ENCODE measurements at regions not wholly inside any gene's neighbourhood (a gene's known extent, or its start where the extent isn't known, plus 50 kb on each side); places are given as distances from the start of the nearest gene placed in this dataset.

DNA sequence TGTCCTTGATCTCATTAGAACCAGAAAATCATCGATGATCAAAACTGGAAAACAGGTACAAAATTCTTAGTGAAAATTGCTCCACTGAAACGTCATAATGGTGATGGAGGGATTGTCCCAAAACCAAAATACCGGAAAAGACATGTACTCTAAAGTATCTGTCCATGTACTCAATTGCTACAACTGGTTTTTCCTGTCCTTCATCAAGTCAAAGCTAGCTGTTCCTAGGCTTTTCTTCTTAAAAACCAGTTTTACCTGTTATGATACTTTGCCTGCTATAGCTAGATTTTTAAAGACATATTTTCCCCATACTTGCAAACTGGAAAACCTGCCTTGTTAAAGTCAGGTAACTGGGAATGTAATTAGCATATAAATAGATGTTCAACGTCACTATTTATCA is 50.5 kb upstream of the LRRC1 start:
- Histone ChIP-seq H3K4me3 (no peak overlapping the region), H3K9me3 (no peaks in the 10 kb centered on the region), H3K36me3 (replicated peaks) (no peaks in the 10 kb centered on the region), H3K27me3 (ENCODE audit: low read depth) (no peaks in the 10 kb centered on the region), H3K4me1 (no peaks in the 10 kb centered on the region)
- in situ Hi-C loops (cut with MboI; ENCODE audit: low sequenced_read_pairs) = loop anchor here (10.0 kb wide), 1 partner anchor 210 kb away; no protein-coding TSS in a partner anchor
- DNase-seq (ENCODE audit: low spot score in 2 of 2) = no peak

DNA sequence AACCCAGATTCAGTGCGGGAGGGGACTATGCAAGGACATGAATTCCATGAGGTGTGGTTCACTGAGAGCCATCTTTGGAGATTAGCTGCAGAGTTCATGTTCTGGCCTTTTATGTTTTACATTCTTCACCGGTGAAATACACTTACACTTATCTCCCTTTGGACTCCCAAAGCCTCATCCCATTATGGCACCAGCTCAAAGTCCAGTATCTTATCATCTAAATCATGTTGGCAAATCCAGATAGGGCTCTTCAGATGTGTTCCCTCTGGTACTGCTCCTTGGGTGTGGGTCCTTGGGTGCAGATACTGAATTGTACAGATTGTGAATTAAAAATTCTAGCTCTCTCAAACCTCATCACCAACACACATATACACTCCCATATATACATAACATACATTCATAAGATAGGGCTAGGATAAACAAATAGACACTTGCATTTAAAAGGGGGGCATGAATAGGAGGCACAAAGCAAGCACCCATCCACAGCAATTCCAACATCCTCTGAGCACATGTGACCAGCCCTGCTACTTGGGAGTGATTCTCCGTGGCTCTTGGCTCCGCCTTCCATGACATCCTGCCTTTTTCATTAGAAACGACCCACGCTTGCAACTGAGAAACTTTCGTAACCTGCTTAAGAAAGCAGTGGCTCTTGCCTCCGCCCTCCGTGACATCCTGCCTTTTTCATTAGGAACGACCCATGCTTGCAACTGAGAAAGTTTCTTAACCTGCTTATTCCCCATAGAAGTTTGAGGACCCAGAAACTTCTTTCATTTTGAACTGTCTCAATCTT is 53.6 kb upstream of the LRRC1 start:
- in situ Hi-C loops (cut with MboI; ENCODE audit: low sequenced_read_pairs) = loop anchor here (10.0 kb wide), 1 partner anchor 214 kb away; no protein-coding TSS in a partner anchor
- Histone ChIP-seq H3K27me3 (ENCODE audit: low read depth) (no peaks in the 10 kb centered on the region), H3K9me3 (no peaks in the 10 kb centered on the region), H3K4me3 (no peak overlapping the region), H3K36me3 (replicated peaks) (no peaks in the 10 kb centered on the region), H3K4me1 (peaks cover 11% of the 10 kb centered on the region)
- no peak for DNase-seq (ENCODE audit: low spot score in 2 of 2)

DNA sequence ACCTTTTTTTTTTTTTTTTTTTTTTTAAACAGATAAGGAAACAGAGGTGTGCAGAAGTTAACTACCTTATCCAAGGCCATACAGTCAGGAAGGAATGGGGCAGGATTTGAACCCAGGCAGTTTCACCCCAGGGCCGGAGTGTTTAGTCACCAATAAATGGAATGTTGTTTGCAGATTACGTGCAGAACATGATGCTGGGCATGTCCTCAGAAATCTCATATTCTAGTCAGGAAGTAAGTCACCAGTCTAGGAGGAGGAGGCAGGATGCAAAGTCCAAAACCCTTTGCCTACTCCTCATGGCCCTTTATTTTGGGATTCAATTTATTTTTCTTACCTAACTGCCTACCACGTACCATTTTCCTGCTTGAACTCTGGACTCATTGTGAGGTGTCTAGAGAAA is 57.1 kb upstream of the LRRC1 start:
- no peaks in the 10 kb centered on the region for H3K9me3 ChIP-seq
- H3K4me1 ChIP-seq = peaks cover 24% of the 10 kb centered on the region
- no peak overlapping the region for H3K4me3 ChIP-seq
- no peak for DNase-seq (ENCODE audit: low spot score in 2 of 2)
- H3K36me3 ChIP-seq (replicated peaks) = no peaks in the 10 kb centered on the region
- in situ Hi-C loops (cut with MboI; ENCODE audit: low sequenced_read_pairs) = no loop called here
- H3K27me3 ChIP-seq (ENCODE audit: low read depth) = no peaks in the 10 kb centered on the region

DNA sequence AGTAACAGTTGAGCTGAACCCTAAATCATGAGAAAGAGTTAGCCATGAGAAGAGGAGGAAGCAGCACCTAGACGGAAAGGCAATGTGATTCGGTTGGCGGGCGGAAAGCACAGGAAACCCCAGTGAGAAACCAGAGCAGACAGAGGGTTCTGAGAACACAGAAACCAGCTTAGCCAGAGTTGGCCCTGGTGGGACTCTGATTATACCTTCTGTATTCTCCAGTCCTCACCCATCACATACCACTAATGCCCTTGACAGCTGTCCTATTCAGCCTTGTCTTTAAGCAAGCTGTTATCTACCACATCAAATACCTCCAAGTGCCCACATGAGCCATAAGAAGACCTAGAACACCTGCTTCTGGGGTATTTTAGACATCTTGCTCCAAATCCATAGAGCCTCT is 58.9 kb upstream of the LRRC1 start:
- H3K36me3 ChIP-seq (replicated peaks) = no peaks in the 10 kb centered on the region
- in situ Hi-C loops (cut with MboI; ENCODE audit: low sequenced_read_pairs) = no loop called here
- DNase-seq (ENCODE audit: low spot score in 2 of 2) = no peak
- H3K4me3 ChIP-seq = no peak overlapping the region
- H3K27me3 ChIP-seq (ENCODE audit: low read depth) = no peaks in the 10 kb centered on the region
- H3K9me3 ChIP-seq = no peaks in the 10 kb centered on the region
- peaks cover 26% of the 10 kb centered on the region for H3K4me1 ChIP-seq

DNA sequence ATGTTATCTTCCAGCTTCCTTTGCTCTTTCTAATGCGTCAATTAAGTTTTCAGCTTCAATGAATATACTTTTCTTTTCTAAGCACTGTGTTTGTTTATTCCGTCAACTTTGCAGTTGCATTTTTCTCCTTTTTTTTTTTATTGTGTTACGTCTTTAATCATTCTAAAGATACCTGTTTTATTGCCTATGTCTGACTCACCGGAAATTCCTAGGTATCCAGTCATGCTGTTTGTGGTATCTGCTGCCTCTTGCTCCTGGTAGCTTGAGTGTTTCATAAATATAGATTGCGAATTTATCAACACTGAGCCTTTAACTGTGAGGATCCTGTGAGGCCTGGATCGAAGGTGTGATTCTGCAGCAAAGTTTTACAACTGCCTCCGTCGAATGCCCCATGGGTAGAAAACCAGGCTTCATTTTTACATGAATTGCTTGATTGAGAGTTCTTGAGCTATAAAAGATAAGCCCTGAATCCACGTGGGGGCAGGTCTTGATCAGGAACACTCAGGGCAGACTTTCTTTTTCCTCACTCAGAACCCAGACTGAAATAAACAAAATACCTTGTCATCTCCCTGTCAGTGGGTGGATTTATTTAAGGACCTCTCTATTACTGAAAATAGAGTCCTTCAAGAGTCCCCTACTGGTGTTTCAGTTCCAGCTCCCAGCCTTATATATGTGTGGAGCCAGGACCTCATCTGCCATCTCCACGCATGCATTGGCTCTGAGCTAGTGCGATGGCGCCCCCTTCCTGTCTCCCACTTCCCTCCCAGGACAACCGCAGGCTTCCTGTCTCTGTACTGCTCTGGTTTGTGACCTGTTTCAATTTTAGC is 60.1 kb upstream of the LRRC1 start:
- Histone ChIP-seq H3K36me3 (replicated peaks) (no peaks in the 10 kb centered on the region), H3K4me1 (peaks cover 34% of the 10 kb centered on the region), H3K4me3 (no peak overlapping the region), H3K9me3 (no peaks in the 10 kb centered on the region), H3K27me3 (ENCODE audit: low read depth) (no peaks in the 10 kb centered on the region)
- in situ Hi-C loops (cut with MboI; ENCODE audit: low sequenced_read_pairs) = no loop called here
- DNase-seq (ENCODE audit: low spot score in 2 of 2) = peak; percentile 60 to 82

DNA sequence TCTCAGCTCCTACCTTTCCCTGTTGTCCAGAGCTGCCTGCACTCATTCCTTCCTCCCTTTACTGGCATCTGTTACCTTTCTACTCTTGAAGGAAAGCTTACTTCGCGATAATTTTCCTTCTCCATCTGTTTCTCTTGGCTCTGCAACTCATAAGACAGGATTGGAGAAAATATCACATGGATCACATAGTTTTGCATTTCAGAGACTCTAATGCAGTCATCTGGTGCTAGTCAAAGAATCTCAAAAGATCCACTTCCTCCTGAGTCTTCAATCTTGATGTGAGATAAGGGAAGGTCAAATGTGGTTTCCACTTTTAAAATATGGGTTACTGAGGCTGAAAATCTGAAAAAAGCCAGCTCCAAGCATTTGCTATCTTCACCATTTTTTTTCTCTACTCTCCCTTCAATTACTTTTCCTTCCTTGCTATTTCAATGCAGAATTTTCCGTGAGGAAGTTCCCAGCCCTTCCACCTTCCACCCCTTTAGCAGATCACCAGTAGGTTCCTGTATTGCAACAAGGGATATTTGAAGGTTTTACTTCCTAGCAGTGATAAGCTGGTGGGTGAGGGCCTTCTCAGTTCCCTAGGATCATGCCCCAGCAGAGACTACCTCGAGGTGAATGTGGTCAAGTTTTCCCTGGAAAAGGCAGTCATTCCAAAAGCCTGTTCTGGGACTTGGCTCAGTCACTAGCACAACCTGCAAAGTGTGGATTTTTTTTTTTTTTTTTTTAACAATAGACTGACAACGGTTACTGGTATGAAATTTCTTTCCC is 62.8 kb upstream of the LRRC1 start:
- Histone ChIP-seq H3K4me1 (peaks cover 34% of the 10 kb centered on the region), H3K9me3 (no peaks in the 10 kb centered on the region), H3K36me3 (replicated peaks) (no peaks in the 10 kb centered on the region), H3K4me3 (no peak overlapping the region), H3K27me3 (ENCODE audit: low read depth) (no peaks in the 10 kb centered on the region)
- in situ Hi-C loops (cut with MboI; ENCODE audit: low sequenced_read_pairs) = no loop called here
- DNase-seq (ENCODE audit: low spot score in 2 of 2) = no peak

DNA sequence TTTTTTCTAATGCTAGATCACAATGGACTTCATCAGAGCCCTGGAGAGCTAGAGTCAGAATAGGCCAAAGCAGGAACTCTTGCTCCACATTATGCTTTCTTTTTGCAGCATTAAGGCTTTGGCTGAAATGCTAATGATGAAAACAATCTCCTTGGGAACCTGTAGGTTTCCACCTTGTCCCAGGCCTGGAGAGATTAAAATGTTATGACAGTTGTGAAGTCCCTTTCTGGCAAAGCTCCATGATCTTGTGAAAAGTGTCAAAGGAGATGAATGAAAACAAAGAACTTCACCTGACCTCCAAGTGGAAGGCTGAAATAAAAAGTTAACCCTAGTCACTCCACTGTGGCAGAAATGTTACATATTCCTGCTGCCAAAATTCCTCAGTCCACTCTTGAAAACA is 64.0 kb upstream of the LRRC1 start:
- Histone ChIP-seq H3K36me3 (replicated peaks) (no peaks in the 10 kb centered on the region), H3K4me3 (no peak overlapping the region), H3K27me3 (ENCODE audit: low read depth) (no peaks in the 10 kb centered on the region), H3K4me1 (peaks cover 26% of the 10 kb centered on the region), H3K9me3 (no peaks in the 10 kb centered on the region)
- peak; percentile 18 to 36 for DNase-seq (ENCODE audit: low spot score in 2 of 2)
- in situ Hi-C loops (cut with MboI; ENCODE audit: low sequenced_read_pairs) = no loop called here

DNA sequence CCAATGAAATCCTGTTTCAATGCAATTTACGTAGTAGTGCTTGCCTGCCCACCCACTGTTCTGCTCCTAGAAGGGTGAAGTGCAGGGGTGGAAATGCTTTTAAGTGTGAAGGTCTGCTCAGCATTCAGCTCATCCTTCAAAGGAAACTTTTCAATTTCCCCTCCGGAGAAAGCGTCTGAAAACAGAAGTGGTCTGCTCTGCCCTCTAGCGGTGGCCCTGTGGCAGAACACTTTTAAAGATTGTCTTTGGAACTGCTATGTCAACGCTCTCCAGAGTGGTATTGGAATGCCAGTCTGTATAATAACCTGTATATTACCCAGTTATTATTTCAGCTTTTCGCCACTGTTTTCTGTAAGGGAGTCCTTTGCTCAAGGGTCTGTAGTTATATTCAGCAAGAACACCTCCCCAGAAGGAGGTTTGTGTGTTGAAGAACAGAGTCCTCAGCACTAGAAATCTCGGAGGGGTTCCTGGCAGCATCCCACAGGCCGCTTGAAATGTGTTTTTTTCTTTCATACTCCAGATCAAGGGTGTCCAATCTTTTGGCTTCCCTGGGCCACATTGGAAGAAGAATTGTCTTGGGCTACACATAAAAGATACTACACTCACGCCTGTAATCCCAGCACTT is 63.1 kb upstream of the KLHL31 start:
- Histone ChIP-seq H3K4me3 (no peak overlapping the region), H3K9me3 (no peaks in the 10 kb centered on the region), H3K27me3 (ENCODE audit: low read depth) (no peaks in the 10 kb centered on the region), H3K4me1 (peaks cover 16% of the 10 kb centered on the region), H3K36me3 (replicated peaks) (no peaks in the 10 kb centered on the region)
- in situ Hi-C loops (cut with MboI; ENCODE audit: low sequenced_read_pairs) = loop anchor here (10.0 kb wide), 1 partner anchor 234 kb away; no protein-coding TSS in a partner anchor
- peak; percentile 68 to 78 for DNase-seq (ENCODE audit: low spot score in 2 of 2)

DNA sequence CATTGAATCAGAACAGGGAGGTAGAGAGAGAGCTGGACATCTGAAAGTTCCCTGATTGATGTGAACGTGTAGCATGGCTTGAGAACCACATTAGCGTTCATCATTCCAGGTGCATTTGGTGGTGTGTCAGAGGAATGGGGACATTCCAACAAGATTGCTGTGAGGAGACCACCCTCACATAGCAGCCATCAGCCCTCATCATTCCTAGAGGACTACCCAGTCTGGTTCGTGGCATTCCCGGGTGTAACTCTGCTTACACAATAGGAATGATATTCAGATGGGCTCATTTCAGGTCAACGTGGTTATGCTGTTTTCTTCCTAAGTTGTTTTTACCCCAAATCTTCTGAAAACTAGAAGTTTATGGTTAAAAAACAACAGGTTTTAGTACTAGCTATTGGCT is 62.2 kb upstream of the KLHL31 start:
- DNase-seq (ENCODE audit: low spot score in 2 of 2) = no peak
- in situ Hi-C loops (cut with MboI; ENCODE audit: low sequenced_read_pairs) = loop anchor here (10.0 kb wide), 1 partner anchor 233 kb away; no protein-coding TSS in a partner anchor
- Histone ChIP-seq H3K4me1 (peaks cover 16% of the 10 kb centered on the region), H3K36me3 (replicated peaks) (no peaks in the 10 kb centered on the region), H3K4me3 (no peak overlapping the region), H3K27me3 (ENCODE audit: low read depth) (no peaks in the 10 kb centered on the region), H3K9me3 (no peaks in the 10 kb centered on the region)

DNA sequence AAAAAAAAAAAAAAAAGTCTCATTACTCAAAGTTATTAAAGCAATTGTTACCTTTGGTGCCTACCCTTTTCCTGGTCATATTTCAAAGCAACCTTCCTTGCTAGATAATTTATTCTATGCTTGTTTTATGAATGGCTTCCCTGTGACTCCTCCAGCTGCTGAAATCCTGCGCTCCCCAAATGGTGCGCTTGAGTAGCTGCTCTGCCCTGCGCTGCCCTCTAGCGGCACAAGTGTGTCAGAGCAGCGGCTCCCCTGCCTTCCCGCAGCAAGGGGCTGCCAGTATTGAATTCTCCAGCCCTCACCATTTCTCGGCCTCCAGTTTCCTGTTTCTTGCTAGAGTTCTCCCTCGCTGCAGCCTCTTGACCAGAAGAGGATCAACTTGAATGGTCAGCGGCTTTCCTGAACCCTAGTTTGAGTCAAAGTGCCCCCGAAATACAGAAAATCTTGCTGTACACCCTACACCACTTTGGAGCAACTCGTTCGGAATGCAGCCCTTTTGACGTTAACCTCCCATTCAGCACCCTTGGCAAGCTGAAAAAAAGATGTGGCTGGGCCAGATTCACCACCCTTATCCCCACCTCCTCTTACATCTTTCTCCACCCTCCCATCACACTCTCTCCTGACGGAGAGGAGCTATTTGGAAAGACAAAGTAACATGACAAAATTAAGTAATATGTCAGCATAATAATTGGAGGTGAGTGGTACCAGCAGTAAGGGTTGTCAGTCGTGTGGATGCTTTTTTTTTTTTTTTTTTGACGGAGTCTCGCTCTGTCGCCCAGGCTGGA is 60.4 kb upstream of the KLHL31 start:
- H3K27me3 ChIP-seq (ENCODE audit: low read depth) = no peaks in the 10 kb centered on the region
- peak; percentile 68 to 88 for DNase-seq (ENCODE audit: low spot score in 2 of 2)
- H3K36me3 ChIP-seq (replicated peaks) = no peaks in the 10 kb centered on the region
- in situ Hi-C loops (cut with MboI; ENCODE audit: low sequenced_read_pairs) = loop anchor here (10.0 kb wide), 1 partner anchor 231 kb away; no protein-coding TSS in a partner anchor
- peaks cover 15% of the 10 kb centered on the region for H3K4me1 ChIP-seq
- no peaks in the 10 kb centered on the region for H3K9me3 ChIP-seq
- H3K4me3 ChIP-seq = no peak overlapping the region

DNA sequence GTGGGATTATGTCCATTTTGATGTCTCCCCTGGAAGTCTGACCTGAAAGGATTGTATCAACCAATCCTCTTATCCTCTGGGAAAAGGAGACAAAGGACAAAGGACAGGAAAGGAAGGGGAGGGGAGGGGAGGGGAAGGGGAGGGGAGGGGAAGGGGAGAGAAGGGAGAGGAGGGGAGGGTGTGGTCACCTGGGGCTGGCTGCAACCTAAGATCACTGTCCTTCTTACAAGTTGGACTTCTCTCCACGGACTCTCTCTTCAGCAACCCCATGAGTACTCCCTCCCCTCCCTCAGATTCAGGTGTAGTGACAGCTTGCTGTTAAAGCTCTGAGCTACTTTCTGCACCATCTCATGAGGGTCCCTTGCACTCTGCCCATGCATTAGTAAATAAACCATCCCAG is 58.9 kb upstream of the KLHL31 start:
- H3K4me3 ChIP-seq = no peak overlapping the region
- H3K9me3 ChIP-seq = no peaks in the 10 kb centered on the region
- peaks cover 6% of the 10 kb centered on the region for H3K4me1 ChIP-seq
- H3K36me3 ChIP-seq (replicated peaks) = no peaks in the 10 kb centered on the region
- no peak for DNase-seq (ENCODE audit: low spot score in 2 of 2)
- H3K27me3 ChIP-seq (ENCODE audit: low read depth) = no peaks in the 10 kb centered on the region
- in situ Hi-C loops (cut with MboI; ENCODE audit: low sequenced_read_pairs) = loop anchor here (10.0 kb wide), 1 partner anchor 230 kb away; no protein-coding TSS in a partner anchor

DNA sequence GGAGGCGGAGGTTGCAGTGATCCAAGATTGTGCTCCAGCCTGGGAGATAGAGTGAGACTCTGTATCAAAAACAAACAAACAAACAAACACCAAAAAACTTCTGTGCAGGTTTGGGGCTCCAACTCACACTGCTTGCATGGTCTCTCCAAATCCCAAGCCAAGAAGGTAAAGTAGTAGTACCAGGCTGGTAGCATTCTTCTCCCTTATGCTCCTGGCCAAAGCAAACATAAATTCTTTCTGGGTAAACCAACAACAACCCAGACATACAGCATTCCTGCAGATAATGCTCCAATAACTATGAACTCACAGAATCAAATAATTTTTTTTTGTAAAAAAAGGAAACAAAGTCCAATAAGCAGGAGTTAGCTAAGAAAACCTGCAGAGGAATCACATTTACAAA is 57.8 kb upstream of the KLHL31 start:
- no peaks in the 10 kb centered on the region for H3K27me3 ChIP-seq (ENCODE audit: low read depth)
- in situ Hi-C loops (cut with MboI; ENCODE audit: low sequenced_read_pairs) = loop anchor here (10.0 kb wide), 1 partner anchor 229 kb away; no protein-coding TSS in a partner anchor
- no peaks in the 10 kb centered on the region for H3K9me3 ChIP-seq
- DNase-seq (ENCODE audit: low spot score in 2 of 2) = no peak
- no peaks in the 10 kb centered on the region for H3K36me3 ChIP-seq (replicated peaks)
- H3K4me1 ChIP-seq = peaks cover 6% of the 10 kb centered on the region
- H3K4me3 ChIP-seq = no peak overlapping the region
